CD4-positive, alpha-beta memory T cell (primary cell): ENCODE measurements at regions not wholly inside any gene's neighbourhood (a gene's known extent, or its start where the extent isn't known, plus 50 kb on each side); places are given as distances from the start of the nearest gene placed in this dataset.

ENCODE experiments used
- CTCF ChIA-PET: fragments of 350-600 bp; sonication (Branson Sonifier 250); formaldehyde crosslinking; loops from one replicate; lab custom pipeline; 2021; ENCODE audit warnings: inconsistent platforms; ENCODE audit not compliant: partially characterized antibody; lab: Charles Lee
- POLR2A ChIA-PET: fragments of 350-600 bp; sonication (Branson Sonifier 250); formaldehyde crosslinking; loops from one replicate; lab custom pipeline; 2021; ENCODE audit not compliant: partially characterized antibody; lab: Charles Lee
- DNase-seq, 5 donors: peaks; one replicate each; pipeline versions ENCODE4 v3.0.0 to v3.0.0-alpha.2; 2020 to 2022; ENCODE audit warnings: mixed read lengths in 1 of 5
- H3K27ac ChIP-seq: one replicate; pipeline ENCODE4 v1.7.0; 2013; ENCODE audit warnings: low read depth, low read length
- H3K27me3 ChIP-seq: 2 replicates; pipeline ENCODE4 v1.7.0; 2013; ENCODE audit warnings: mild to moderate bottlenecking, low read length, moderate library complexity; ENCODE audit not compliant: insufficient read depth
- H3K36me3 ChIP-seq: 2 replicates; pipeline ENCODE4 v1.7.0; 2013; ENCODE audit warnings: mild to moderate bottlenecking, low read length, moderate library complexity; ENCODE audit not compliant: insufficient read depth
- H3K4me1 ChIP-seq: 2 replicates; pipeline ENCODE4 v1.7.0; 2013; ENCODE audit warnings: mild to moderate bottlenecking, low read length, moderate library complexity; ENCODE audit not compliant: insufficient read depth
- H3K4me3 ChIP-seq, 2 donors: one replicate each; pipeline ENCODE4 v1.7.0; 2013; ENCODE audit warnings: low read length in 2 of 2, mild to moderate bottlenecking in 1 of 2
- H3K9me3 ChIP-seq, 2 donors: one replicate each; pipeline ENCODE4 v1.7.0; 2013; ENCODE audit warnings: low read length in 2 of 2, control low read depth in 1 of 2; ENCODE audit not compliant: control insufficient read depth in 1 of 2
- H3K27ac Mint-ChIP-seq, 7 donors: one replicate each; pipeline ENCODE4 v1.8.0; 2020 to 2021; ENCODE audit warnings: mixed read lengths in 7 of 7, mild to moderate bottlenecking in 6 of 7, inconsistent platforms in 3 of 7, moderate library complexity in 3 of 7
- H3K27me3 Mint-ChIP-seq, 2 donors: one replicate each; pipeline ENCODE4 v1.8.0; 2020 to 2021; ENCODE audit warnings: mixed read lengths in 2 of 2
- H3K36me3 Mint-ChIP-seq, 2 donors: one replicate each; pipeline ENCODE4 v1.8.0; 2020 to 2021; ENCODE audit warnings: mixed read lengths in 2 of 2, inconsistent platforms in 1 of 2, mild to moderate bottlenecking in 1 of 2
- H3K4me1 Mint-ChIP-seq, 4 donors: one replicate each; pipeline ENCODE4 v1.8.0; 2020 to 2021; ENCODE audit warnings: mixed read lengths in 4 of 4, mild to moderate bottlenecking in 1 of 4
- H3K4me3 Mint-ChIP-seq, 8 donors: one replicate each; pipeline ENCODE4 v1.8.0; 2020 to 2021; ENCODE audit warnings: mixed read lengths in 8 of 8, mild to moderate bottlenecking in 7 of 8, moderate library complexity in 6 of 8, inconsistent platforms in 3 of 8
- H3K9me3 Mint-ChIP-seq, 8 donors: one replicate each; pipeline ENCODE4 v1.8.0; 2020 to 2021; ENCODE audit warnings: mixed read lengths in 8 of 8, mild to moderate bottlenecking in 5 of 8, inconsistent platforms in 3 of 8, moderate library complexity in 1 of 8
- intact Hi-C: fragments of 100-400 bp; cut with micrococcal nuclease; formaldehyde crosslinking; loops from one replicate; pipeline ENCODE4 v1.15.1; 2023

- Histone ChIP-seq H3K36me3 (no peaks in the 10 kb centered on the region), H3K4me3 (no peak overlapping the region), H3K9me3 (no peaks in the 10 kb centered on the region), H3K27me3 (no peaks in the 10 kb centered on the region), H3K27ac (no peak overlapping the region), H3K4me1 (no peaks in the 10 kb centered on the region)
- Mint-ChIP-seq H3K27me3 (no peaks in the 10 kb centered on the region), H3K4me3 (no peak overlapping the region), H3K9me3 (peaks cover 0 to 10% (median 3%) of the 10 kb centered on the region in 8 donors), H3K27ac (no peak overlapping the region), H3K4me1 (no peaks in the 10 kb centered on the region), H3K36me3 (no peaks in the 10 kb centered on the region)
- ChIA-PET CTCF (no interaction called here), POLR2A (no interaction called here)
- intact Hi-C loops, result no loop called here
- no peak for DNase-seq
Observed at GRCh38 chr4:137468836-137469235, 63.5 kb downstream of the PCDH18 start.

- H3K27me3 Mint-ChIP-seq, result no peaks in the 10 kb centered on the region
- H3K27ac ChIP-seq, result no peak overlapping the region
- H3K27ac Mint-ChIP-seq, result no peak overlapping the region
- H3K4me1 Mint-ChIP-seq, result no peaks in the 10 kb centered on the region
- intact Hi-C loops, result no loop called here
- no peak overlapping the region for H3K4me3 ChIP-seq
- no peaks in the 10 kb centered on the region for H3K36me3 ChIP-seq
- no peaks in the 10 kb centered on the region for H3K27me3 ChIP-seq
- H3K9me3 ChIP-seq, result no peaks in the 10 kb centered on the region
- POLR2A ChIA-PET, result no interaction called here
- peaks cover 0 to 15% (median 4%) of the 10 kb centered on the region in 8 donors for H3K9me3 Mint-ChIP-seq
- H3K4me1 ChIP-seq, result no peaks in the 10 kb centered on the region
- CTCF ChIA-PET, result no interaction called here
- H3K36me3 Mint-ChIP-seq, result no peaks in the 10 kb centered on the region
- no peak overlapping the region for H3K4me3 Mint-ChIP-seq
- no peak for DNase-seq
Observed at GRCh38 chr4:137467537-137467936, 64.8 kb downstream of the PCDH18 start.

- peaks cover 0 to 25% (median 7%) of the 10 kb centered on the region in 8 donors for H3K9me3 Mint-ChIP-seq
- Histone ChIP-seq H3K36me3 (no peaks in the 10 kb centered on the region), H3K27me3 (no peaks in the 10 kb centered on the region), H3K9me3 (no peaks in the 10 kb centered on the region), H3K4me1 (no peaks in the 10 kb centered on the region), H3K27ac (no peak overlapping the region), H3K4me3 (no peak overlapping the region)
- no peaks in the 10 kb centered on the region for H3K36me3 Mint-ChIP-seq
- H3K4me1 Mint-ChIP-seq, result no peaks in the 10 kb centered on the region
- ChIA-PET CTCF (no interaction called here), POLR2A (no interaction called here)
- intact Hi-C loops, result no loop called here
- H3K27ac Mint-ChIP-seq, result no peak overlapping the region
- no peak overlapping the region for H3K4me3 Mint-ChIP-seq
- DNase-seq, result no peak
- no peaks in the 10 kb centered on the region for H3K27me3 Mint-ChIP-seq
Observed at GRCh38 chr4:137463377-137464003, 68.8 kb downstream of the PCDH18 start.

- H3K27me3 Mint-ChIP-seq, result no peaks in the 10 kb centered on the region
- peaks cover 0 to 12% (median 2%) of the 10 kb centered on the region in 8 donors for H3K9me3 Mint-ChIP-seq
- no peak overlapping the region for H3K27ac Mint-ChIP-seq
- no peaks in the 10 kb centered on the region for H3K36me3 ChIP-seq
- H3K4me1 Mint-ChIP-seq, result no peaks in the 10 kb centered on the region
- DNase-seq, result no peak
- ChIA-PET CTCF (no interaction called here), POLR2A (no interaction called here)
- no peaks in the 10 kb centered on the region for H3K4me1 ChIP-seq
- no peak overlapping the region for H3K4me3 Mint-ChIP-seq
- no peaks in the 10 kb centered on the region for H3K27me3 ChIP-seq
- intact Hi-C loops, result no loop called here
- no peaks in the 10 kb centered on the region for H3K36me3 Mint-ChIP-seq
- H3K27ac ChIP-seq, result no peak overlapping the region
- H3K9me3 ChIP-seq, result no peaks in the 10 kb centered on the region
- H3K4me3 ChIP-seq, result no peak overlapping the region
Observed at GRCh38 chr4:137455647-137456321, 76.5 kb downstream of the PCDH18 start.

- no peaks in the 10 kb centered on the region for H3K9me3 ChIP-seq
- peaks cover 0 to 8% (median 2%) of the 10 kb centered on the region in 8 donors for H3K9me3 Mint-ChIP-seq
- H3K4me3 Mint-ChIP-seq, result no peak overlapping the region
- H3K36me3 ChIP-seq, result no peaks in the 10 kb centered on the region
- intact Hi-C loops, result no loop called here
- H3K27me3 ChIP-seq, result no peaks in the 10 kb centered on the region
- no peaks in the 10 kb centered on the region for H3K36me3 Mint-ChIP-seq
- POLR2A ChIA-PET, result no interaction called here
- no peak overlapping the region for H3K27ac Mint-ChIP-seq
- CTCF ChIA-PET, result no interaction called here
- DNase-seq, result no peak
- no peaks in the 10 kb centered on the region for H3K27me3 Mint-ChIP-seq
- no peak overlapping the region for H3K27ac ChIP-seq
- no peak overlapping the region for H3K4me3 ChIP-seq
- no peaks in the 10 kb centered on the region for H3K4me1 Mint-ChIP-seq
- H3K4me1 ChIP-seq, result no peaks in the 10 kb centered on the region
Observed at GRCh38 chr4:137454767-137455166, 77.5 kb downstream of the PCDH18 start.

- ChIA-PET POLR2A (no interaction called here), CTCF (no interaction called here)
- Histone ChIP-seq H3K27ac (no peak overlapping the region), H3K4me3 (no peak overlapping the region), H3K36me3 (no peaks in the 10 kb centered on the region), H3K4me1 (no peaks in the 10 kb centered on the region), H3K9me3 (no peaks in the 10 kb centered on the region), H3K27me3 (no peaks in the 10 kb centered on the region)
- Mint-ChIP-seq H3K4me1 (no peaks in the 10 kb centered on the region), H3K27ac (no peak overlapping the region), H3K4me3 (no peak overlapping the region), H3K27me3 (no peaks in the 10 kb centered on the region), H3K36me3 (no peaks in the 10 kb centered on the region), H3K9me3 (peaks cover 0 to 8% (median 2%) of the 10 kb centered on the region in 8 donors)
- no peak for DNase-seq
- intact Hi-C loops, result no loop called here
Observed at GRCh38 chr4:137452799-137453198, 79.5 kb downstream of the PCDH18 start.

- Histone ChIP-seq H3K9me3 (no peaks in the 10 kb centered on the region), H3K4me1 (no peaks in the 10 kb centered on the region), H3K36me3 (no peaks in the 10 kb centered on the region), H3K27ac (no peak overlapping the region), H3K4me3 (no peak overlapping the region), H3K27me3 (no peaks in the 10 kb centered on the region)
- DNase-seq, result no peak
- H3K36me3 Mint-ChIP-seq, result no peaks in the 10 kb centered on the region
- peaks cover 0 to 8% (median 2%) of the 10 kb centered on the region in 8 donors for H3K9me3 Mint-ChIP-seq
- no peak overlapping the region for H3K4me3 Mint-ChIP-seq
- H3K4me1 Mint-ChIP-seq, result no peaks in the 10 kb centered on the region
- ChIA-PET CTCF (no interaction called here), POLR2A (no interaction called here)
- no peaks in the 10 kb centered on the region for H3K27me3 Mint-ChIP-seq
- intact Hi-C loops, result no loop called here
- H3K27ac Mint-ChIP-seq, result no peak overlapping the region
Observed at GRCh38 chr4:137451172-137451825, 81.0 kb downstream of the PCDH18 start.
